ENCODE measurements at regions not wholly inside any gene's neighbourhood (a gene's known extent, or its start where the extent isn't known, plus 50 kb on each side); places are given as distances from the start of the nearest gene placed in this dataset.

DNA sequence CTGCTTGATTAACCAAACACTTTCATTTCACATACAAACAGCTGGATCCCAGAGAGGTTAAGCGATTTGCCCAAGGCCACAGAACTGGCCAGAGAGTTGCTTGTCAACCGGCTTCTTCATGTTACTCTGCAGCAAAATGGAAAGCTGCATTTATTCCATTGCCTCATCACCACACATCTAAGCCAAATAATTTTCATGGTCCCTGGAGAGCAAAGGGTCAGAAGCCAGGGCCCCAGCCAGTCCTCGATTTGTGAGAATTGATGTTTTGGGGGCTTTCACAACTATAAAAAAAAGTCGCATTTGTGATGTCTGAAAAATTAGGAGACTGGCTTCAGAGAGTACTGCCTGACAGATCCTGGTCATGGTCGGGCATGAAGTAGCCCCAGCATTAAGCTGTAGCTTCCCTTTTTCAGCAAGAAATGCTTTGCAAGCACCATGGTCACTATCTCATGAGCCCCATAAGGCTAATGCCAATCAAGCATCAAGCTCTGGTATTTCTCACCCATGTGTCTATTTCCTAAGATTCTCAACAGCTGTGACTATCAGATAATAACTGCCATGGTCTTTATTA, 95.8 kb downstream of the BANF2 start:
- TF ChIP-seq CTCF (IDR thresholded peaks at IDR 0.05) = no peak
- TF ChIP-seq POLR2A (IDR thresholded peaks at IDR 0.05) = no peak

Measured in lower leg skin (tissue), 3 donors.